GM12878 (cell line): ENCODE measurements at regions not wholly inside any gene's neighbourhood (a gene's known extent, or its start where the extent isn't known, plus 50 kb on each side); places are given as distances from the start of the nearest gene placed in this dataset.

Experiments used
- ATAC-seq: fragments of 200-7000 bp; cut with Tn5 transposase; 3 replicates; pipeline ENCODE4 v1.9.1; 2020; ENCODE audit warnings: mild to moderate bottlenecking, moderate library complexity
- BruUV-seq: library from RNA; stranded (reverse); fragments of 400-500 nt; replicated peaks from 2 replicates; lab custom pipeline; 2021; lab: Mats Ljungman, UMichigan
- CTCF ChIA-PET: fragments of 300-600 bp; sonication (Branson Sonifier 250); formaldehyde crosslinking; extraction: SDS; loops from one replicate; lab custom pipeline; 2021; ENCODE audit warnings: inconsistent platforms; lab: Yijun Ruan, JAX
- POLR2A ChIA-PET: fragments of 350-600 bp; formaldehyde crosslinking; extraction: SDS; loops from one replicate; lab custom pipeline; 2021; ENCODE audit warnings: inconsistent platforms; lab: Charles Lee
- RAD21 ChIA-PET: fragments of 300-600 bp; sonication (Branson Sonifier 250); formaldehyde crosslinking; loops from one replicate; lab custom pipeline; 2023; ENCODE audit warnings: antibody characterized with exemption; ENCODE audit not compliant: unreplicated experiment; lab: Charles Lee
- SMC1A ChIA-PET: fragments of 300-600 bp; sonication (Branson Sonifier 250); formaldehyde crosslinking; loops from one replicate; lab custom pipeline; 2023; ENCODE audit not compliant: unreplicated experiment, uncharacterized antibody; lab: Charles Lee
- DNase-seq: peaks from one replicate; pipeline ENCODE4 v3.0.0-alpha.2; 2011; ENCODE audit warnings: low read depth, low spot score
- FAIRE-seq: peaks from 3 replicates; lab custom pipeline; 2011; peaks lifted over from hg19 to GRCh38; lab: Jason Lieb, UNC
- H2AFZ ChIP-seq: 2 replicates; pipeline ENCODE4 v1.6.0; 2011; ENCODE audit warnings: low read depth, low read length, control low read depth; ENCODE audit not compliant: control insufficient read depth
- H3K27ac ChIP-seq: 2 replicates; pipeline ENCODE4 v1.5.1; 2011; ENCODE audit warnings: control low read depth; ENCODE audit not compliant: control insufficient read depth, insufficient read depth
- H3K27me3 ChIP-seq, 2 experiments: replicated peaks in 1 of 2; 2 replicates each; pipeline versions ENCODE4 v1.6.0 to v1.6.1; 2011; ENCODE audit warnings: low read length in 1 of 2; ENCODE audit not compliant: control insufficient read depth in 2 of 2, insufficient read depth in 2 of 2
- H3K36me3 ChIP-seq, 2 experiments: 2 replicates each; pipeline ENCODE4 v1.5.1; 2011; ENCODE audit warnings: low read length in 1 of 2; ENCODE audit not compliant: control insufficient read depth in 2 of 2, insufficient read depth in 2 of 2
- H3K4me1 ChIP-seq: 2 replicates; pipeline ENCODE4 v1.6.1; 2011; ENCODE audit warnings: mild to moderate bottlenecking, low read length, moderate library complexity, mixed read lengths; ENCODE audit not compliant: control insufficient read depth, insufficient read depth
- H3K4me2 ChIP-seq: 2 replicates; pipeline ENCODE4 v1.6.0; 2011; ENCODE audit warnings: control low read depth; ENCODE audit not compliant: control insufficient read depth, insufficient read depth
- H3K4me3 ChIP-seq: fragments of 200-600 bp; sonication (generic); 2 replicates; pipeline ENCODE4 v1.5.1; 2016
- H3K79me2 ChIP-seq: 2 replicates; pipeline ENCODE4 v1.6.0; 2011; ENCODE audit warnings: low read length; ENCODE audit not compliant: control insufficient read depth, insufficient read depth
- H3K9ac ChIP-seq: 2 replicates; pipeline ENCODE4 v1.8.0; 2011; ENCODE audit warnings: low read length, control low read depth, mixed read lengths; ENCODE audit not compliant: control insufficient read depth, insufficient read depth
- H3K9me3 ChIP-seq: replicated peaks from 3 replicates; pipeline ENCODE4 v1.5.1; 2011; ENCODE audit warnings: mild to moderate bottlenecking, low read length; ENCODE audit not compliant: control insufficient read depth, insufficient read depth
- H4K20me1 ChIP-seq: 2 replicates; pipeline ENCODE4 v1.6.0; 2011; ENCODE audit not compliant: control insufficient read depth, insufficient read depth
- CBX3 ChIP-seq: fragments of 200-600 bp; sonication (generic); IDR thresholded peaks from 2 replicates; pipeline ENCODE4 v1.6.1; 2016; ENCODE audit warnings: low read depth, borderline replicate concordance
- EGR1 ChIP-seq, 2 experiments: IDR thresholded peaks; 1 replicate in 1 of 2; 2 replicates in 1 of 2; pipeline ENCODE4 v1.6.1; 2011 to 2012; ENCODE audit warnings: low read depth in 2 of 2, low read length in 2 of 2, borderline replicate concordance in 1 of 2, mild to moderate bottlenecking in 1 of 2, moderate library complexity in 1 of 2
- GATAD2B ChIP-seq: fragments of 450-650 bp; conservative IDR thresholded peaks from 2 replicates; pipeline ENCODE4 v1.6.1; 2017; ENCODE audit warnings: low read depth, mild to moderate bottlenecking, moderate library complexity
- NBN ChIP-seq: fragments of 450-650 bp; IDR thresholded peaks from 2 replicates; pipeline ENCODE4 v1.6.1; 2016
- NFIC ChIP-seq: IDR thresholded peaks from 2 replicates; pipeline ENCODE4 v1.6.1; 2012; ENCODE audit warnings: low read depth, mild to moderate bottlenecking, inconsistent platforms, low read length, moderate library complexity
- POU2F2 ChIP-seq: IDR thresholded peaks from 3 replicates; pipeline ENCODE4 v1.6.1; 2011; ENCODE audit warnings: low read depth, mild to moderate bottlenecking, low read length, borderline replicate concordance
- RB1 ChIP-seq: fragments of 450-650 bp; formaldehyde crosslinking; IDR thresholded peaks from 2 replicates; pipeline ENCODE4 v1.6.1; 2017; ENCODE audit warnings: mild to moderate bottlenecking, borderline replicate concordance
- RELA ChIP-seq: fragments of 450-650 bp; IDR thresholded peaks from 2 replicates; pipeline ENCODE4 v1.8.0; 2014; ENCODE audit warnings: borderline replicate concordance; ENCODE audit not compliant: partially characterized antibody
- REST ChIP-seq: IDR thresholded peaks from 2 replicates; pipeline ENCODE4 v1.6.1; 2012; ENCODE audit warnings: mild to moderate bottlenecking, low read depth, low read length
- SIX5 ChIP-seq: IDR thresholded peaks from 2 replicates; pipeline ENCODE4 v1.6.1; 2011; ENCODE audit warnings: mild to moderate bottlenecking, low read depth, low read length, moderate library complexity; ENCODE audit not compliant: severe bottlenecking
- STAT1 ChIP-seq: fragments of 450-650 bp; conservative IDR thresholded peaks from 2 replicates; pipeline ENCODE4 v1.6.1; 2014; ENCODE audit warnings: antibody characterized with exemption, mild to moderate bottlenecking
- USF2 ChIP-seq: IDR thresholded peaks from 2 replicates; pipeline ENCODE4 v1.6.1; 2011; ENCODE audit warnings: low read depth, low read length, improper control_type of control experiment, borderline replicate concordance
- YY1 ChIP-seq: IDR thresholded peaks from 2 replicates; pipeline ENCODE4 v1.6.1; 2011; ENCODE audit warnings: low read depth, mild to moderate bottlenecking, low read length
- WGBS: methylation state at CpG from one replicate; pipeline ENCODE4 v1.1.6; 2016; ENCODE audit warnings: low lambda C conversion rate; ENCODE audit not compliant: insufficient replicate concordance, insufficient coverage; ENCODE audit errors: missing lambda C conversion rate; 5-methylcytosine and 5-hydroxymethylcytosine counted together
- in situ Hi-C: fragments of 300-500 bp; cut with MboI; formaldehyde crosslinking; loops from 9 replicates; pipeline ENCODE4 v1.14.3; 2018; ENCODE audit warnings: mixed read lengths
- intact Hi-C: fragments of 100-400 bp; cut with micrococcal nuclease; formaldehyde crosslinking; loops from one replicate; pipeline ENCODE4 v1.14.2; 2022; ENCODE audit not compliant: unreplicated experiment
- TF ChIP-seq, protein P1 (sequence below): fragments of 150-350 bp; IDR thresholded peaks from 2 replicates; pipeline ENCODE4 v1.6.1; 2014; ENCODE audit warnings: mild to moderate bottlenecking, low read depth, low read length
- TF ChIP-seq, protein P2 (sequence below): IDR thresholded peaks from 2 replicates; pipeline ENCODE4 v1.6.1; 2011; ENCODE audit warnings: mild to moderate bottlenecking, low read depth, low read length, moderate library complexity; ENCODE audit not compliant: insufficient replicate concordance

GRCh38 chr12:114499338-114499737 lies 93.4 kb upstream of the TBX5 start:
- WGBS: 5% methylated on average over 5 of the region's 5 CpGs
- BruUV-seq: no TSS peak
- ChIA-PET CTCF (interaction anchor here (4.0 kb wide), 1 partner anchor 10 kb away, joined by 21 read pairs; no protein-coding TSS in a partner anchor), POLR2A (no interaction called here), RAD21 (no interaction called here), SMC1A (no interaction called here)
- no peak for DNase-seq
- H3K9ac ChIP-seq: no peak overlapping the region
- H4K20me1 ChIP-seq: no peaks in the 10 kb centered on the region
- ATAC-seq: no peak
- no peak overlapping the region for H3K4me3 ChIP-seq
- in situ Hi-C loops (no loop called here), intact Hi-C loops (no loop called here)
- H3K27ac ChIP-seq: no peak overlapping the region
- H2AFZ ChIP-seq: no peak overlapping the region
- no peaks in the 10 kb centered on the region for H3K4me1 ChIP-seq
- H3K4me2 ChIP-seq: no peak overlapping the region
- H3K79me2 ChIP-seq: no peaks in the 10 kb centered on the region
- peaks cover 0 to 3% of the 10 kb centered on the region in 2 experiments; a peak in 1 of 4 replicates for H3K27me3 ChIP-seq
- no peaks in the 10 kb centered on the region for H3K36me3 ChIP-seq
- H3K9me3 ChIP-seq: no peaks in the 10 kb centered on the region
- no peak for FAIRE-seq
- TF ChIP-seq, protein P1, sequence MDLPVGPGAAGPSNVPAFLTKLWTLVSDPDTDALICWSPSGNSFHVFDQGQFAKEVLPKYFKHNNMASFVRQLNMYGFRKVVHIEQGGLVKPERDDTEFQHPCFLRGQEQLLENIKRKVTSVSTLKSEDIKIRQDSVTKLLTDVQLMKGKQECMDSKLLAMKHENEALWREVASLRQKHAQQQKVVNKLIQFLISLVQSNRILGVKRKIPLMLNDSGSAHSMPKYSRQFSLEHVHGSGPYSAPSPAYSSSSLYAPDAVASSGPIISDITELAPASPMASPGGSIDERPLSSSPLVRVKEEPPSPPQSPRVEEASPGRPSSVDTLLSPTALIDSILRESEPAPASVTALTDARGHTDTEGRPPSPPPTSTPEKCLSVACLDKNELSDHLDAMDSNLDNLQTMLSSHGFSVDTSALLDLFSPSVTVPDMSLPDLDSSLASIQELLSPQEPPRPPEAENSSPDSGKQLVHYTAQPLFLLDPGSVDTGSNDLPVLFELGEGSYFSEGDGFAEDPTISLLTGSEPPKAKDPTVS: no peak
- TF ChIP-seq POU2F2 (no peak), SIX5 (no peak), RB1 (no peak), NFIC (no peak), RELA (no peak), USF2 (no peak), GATAD2B (no peak), YY1 (no peak), EGR1 (IDR thresholded peaks at IDR 0.05; ENCODE audit: borderline replicate concordance in 1 of 2, low read depth in 2 of 2, low read length in 2 of 2) (no peak), NBN (no peak), CBX3 (no peak), STAT1 (no peak), REST (no peak)
- TF ChIP-seq, protein P2, sequence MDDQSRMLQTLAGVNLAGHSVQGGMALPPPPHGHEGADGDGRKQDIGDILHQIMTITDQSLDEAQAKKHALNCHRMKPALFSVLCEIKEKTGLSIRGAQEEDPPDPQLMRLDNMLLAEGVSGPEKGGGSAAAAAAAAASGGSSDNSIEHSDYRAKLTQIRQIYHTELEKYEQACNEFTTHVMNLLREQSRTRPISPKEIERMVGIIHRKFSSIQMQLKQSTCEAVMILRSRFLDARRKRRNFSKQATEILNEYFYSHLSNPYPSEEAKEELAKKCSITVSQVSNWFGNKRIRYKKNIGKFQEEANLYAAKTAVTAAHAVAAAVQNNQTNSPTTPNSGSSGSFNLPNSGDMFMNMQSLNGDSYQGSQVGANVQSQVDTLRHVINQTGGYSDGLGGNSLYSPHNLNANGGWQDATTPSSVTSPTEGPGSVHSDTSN: no peak
